Loucy (cell line): ENCODE measurements at regions not wholly inside any gene's neighbourhood (a gene's known extent, or its start where the extent isn't known, plus 50 kb on each side); places are given as distances from the start of the nearest gene placed in this dataset.
"Not testable (repeated sequence)": the region's sequence is repeated elsewhere in the genome, so short reads cannot be mapped to it uniquely, and the experiment has no call there.

Experiments
- H2AFZ ChIP-seq: fragments of 200-600 bp; sonication (generic); 2 replicates; pipeline ENCODE4 v1.6.0; 2016; ENCODE audit warnings: antibody characterized with exemption, mild to moderate bottlenecking, low read length, moderate library complexity
- H3F3A ChIP-seq: fragments of 200-600 bp; 2 replicates; pipeline ENCODE4 v1.6.0; 2016; ENCODE audit warnings: antibody characterized with exemption, low read depth, mild to moderate bottlenecking
- H3K27me3 ChIP-seq: fragments of 200-600 bp; sonication (generic); 2 replicates; pipeline ENCODE4 v1.6.1; 2014; ENCODE audit warnings: low read length, mild to moderate bottlenecking; ENCODE audit not compliant: insufficient read depth, poor library complexity, severe bottlenecking
- H3K36me3 ChIP-seq: fragments of 200-600 bp; sonication (generic); 2 replicates; pipeline ENCODE4 v1.6.1; 2016; ENCODE audit warnings: low read length; ENCODE audit not compliant: insufficient read depth
- H3K4me1 ChIP-seq: fragments of 200-600 bp; sonication (generic); 2 replicates; pipeline ENCODE4 v1.5.1; 2014; ENCODE audit warnings: low read length, mild to moderate bottlenecking; ENCODE audit not compliant: insufficient read depth, poor library complexity, severe bottlenecking
- H3K4me2 ChIP-seq: fragments of 200-600 bp; sonication (generic); 2 replicates; pipeline ENCODE4 v1.6.0; 2014; ENCODE audit warnings: antibody characterized with exemption, low read length, low read depth, mild to moderate bottlenecking; ENCODE audit not compliant: poor library complexity, severe bottlenecking
- H3K4me3 ChIP-seq: fragments of 200-600 bp; sonication (generic); 2 replicates; pipeline ENCODE4 v1.5.1; 2014; ENCODE audit warnings: low read length, mild to moderate bottlenecking, mixed read lengths; ENCODE audit not compliant: poor library complexity, severe bottlenecking
- H3K79me2 ChIP-seq: fragments of 200-600 bp; sonication (generic); 2 replicates; pipeline ENCODE4 v1.6.1; 2014; ENCODE audit warnings: low read length; ENCODE audit not compliant: insufficient read depth
- H3K9ac ChIP-seq: fragments of 200-600 bp; sonication (generic); 2 replicates; pipeline ENCODE4 v1.6.0; 2014; ENCODE audit warnings: mild to moderate bottlenecking, low read depth, low read length, moderate library complexity; ENCODE audit not compliant: poor library complexity, severe bottlenecking
- H3K9me2 ChIP-seq: fragments of 200-600 bp; sonication (generic); replicated peaks from 2 replicates; pipeline ENCODE4 v1.6.1; 2016; ENCODE audit warnings: low read depth, low read length, mixed read lengths
- H3K9me3 ChIP-seq: fragments of 200-600 bp; sonication (generic); 2 replicates; pipeline ENCODE4 v1.6.1; 2014; ENCODE audit warnings: mild to moderate bottlenecking, antibody characterized with exemption, low read length, low read depth; ENCODE audit not compliant: insufficient read depth
- H4K20me1 ChIP-seq: fragments of 200-600 bp; sonication (generic); 2 replicates; pipeline ENCODE4 v1.6.0; 2014; ENCODE audit warnings: antibody characterized with exemption, low read length, mild to moderate bottlenecking; ENCODE audit not compliant: insufficient read depth, poor library complexity, severe bottlenecking
- EZH2phosphoT487 ChIP-seq: fragments of 200-600 bp; IDR thresholded peaks from 2 replicates; pipeline ENCODE4 v1.6.1; 2018; ENCODE audit warnings: antibody characterized with exemption, mild to moderate bottlenecking, moderate library complexity, borderline replicate concordance
- TF ChIP-seq, protein P1 (sequence below): fragments of 200-600 bp; sonication (generic); conservative IDR thresholded peaks from 2 replicates; pipeline ENCODE4 v1.5.1; 2014; ENCODE audit warnings: mild to moderate bottlenecking, antibody characterized with exemption, low read length

DNA sequence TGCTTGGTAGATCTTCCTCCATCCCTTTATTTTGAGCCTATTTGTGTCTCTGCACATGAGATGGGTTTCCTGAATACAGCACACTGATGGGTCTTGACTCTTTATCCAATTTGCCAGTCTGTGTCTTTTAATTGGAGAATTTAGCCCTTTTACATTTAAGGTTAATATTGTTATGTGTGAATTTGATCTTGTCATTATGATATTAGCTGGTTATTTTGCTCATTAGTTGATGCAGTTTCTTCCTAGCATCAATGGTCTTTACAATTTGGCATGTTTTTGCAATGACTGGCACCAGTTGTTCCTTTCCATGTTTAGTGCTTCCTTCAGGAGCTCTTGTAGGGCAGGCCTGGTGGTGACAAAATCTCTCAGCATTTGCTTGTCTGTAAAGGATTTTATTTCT is 72.4 kb downstream of the HNRNPD start:
- H3F3A ChIP-seq, H3K36me3 ChIP-seq, H3K4me3 ChIP-seq, H3K4me1 ChIP-seq, H3K9me3 ChIP-seq, H3K9ac ChIP-seq, H3K4me2 ChIP-seq, H2AFZ ChIP-seq, H4K20me1 ChIP-seq, H3K27me3 ChIP-seq, H3K9me2 ChIP-seq, H3K79me2 ChIP-seq: not testable (repeated sequence)

DNA sequence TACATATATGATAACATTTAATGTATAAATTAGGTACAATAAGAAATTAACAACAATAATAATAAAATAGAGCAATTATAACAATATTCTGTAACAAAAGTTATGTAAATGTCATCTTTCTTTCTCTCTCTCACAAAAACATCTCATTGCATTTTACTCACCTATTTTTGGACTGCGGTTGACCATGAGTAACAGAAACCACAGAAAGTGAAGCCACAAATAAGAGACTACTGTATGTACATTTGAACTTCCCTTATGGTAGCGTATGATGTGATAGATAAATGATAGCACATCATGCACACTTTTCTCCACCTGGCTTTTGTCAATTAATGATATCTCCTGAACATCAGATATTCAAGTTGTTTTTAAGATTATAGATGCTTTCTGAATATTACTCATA is 80.5 kb downstream of the HNRNPD start:
- TF ChIP-seq, protein P1, sequence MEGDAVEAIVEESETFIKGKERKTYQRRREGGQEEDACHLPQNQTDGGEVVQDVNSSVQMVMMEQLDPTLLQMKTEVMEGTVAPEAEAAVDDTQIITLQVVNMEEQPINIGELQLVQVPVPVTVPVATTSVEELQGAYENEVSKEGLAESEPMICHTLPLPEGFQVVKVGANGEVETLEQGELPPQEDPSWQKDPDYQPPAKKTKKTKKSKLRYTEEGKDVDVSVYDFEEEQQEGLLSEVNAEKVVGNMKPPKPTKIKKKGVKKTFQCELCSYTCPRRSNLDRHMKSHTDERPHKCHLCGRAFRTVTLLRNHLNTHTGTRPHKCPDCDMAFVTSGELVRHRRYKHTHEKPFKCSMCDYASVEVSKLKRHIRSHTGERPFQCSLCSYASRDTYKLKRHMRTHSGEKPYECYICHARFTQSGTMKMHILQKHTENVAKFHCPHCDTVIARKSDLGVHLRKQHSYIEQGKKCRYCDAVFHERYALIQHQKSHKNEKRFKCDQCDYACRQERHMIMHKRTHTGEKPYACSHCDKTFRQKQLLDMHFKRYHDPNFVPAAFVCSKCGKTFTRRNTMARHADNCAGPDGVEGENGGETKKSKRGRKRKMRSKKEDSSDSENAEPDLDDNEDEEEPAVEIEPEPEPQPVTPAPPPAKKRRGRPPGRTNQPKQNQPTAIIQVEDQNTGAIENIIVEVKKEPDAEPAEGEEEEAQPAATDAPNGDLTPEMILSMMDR = no peak
- TF ChIP-seq EZH2phosphoT487 = no peak
- Histone ChIP-seq H3K9me3 (no peaks in the 10 kb centered on the region), H3K9ac (peak overlapping the region; percentile 1), H3K27me3 (no peaks in the 10 kb centered on the region), H3K4me1 (peaks cover 35% of the 10 kb centered on the region), H3K36me3 (no peaks in the 10 kb centered on the region), H3K4me3 (peak overlapping the region; percentile 52), H3K4me2 (peak overlapping the region; percentile 62), H3F3A (peaks cover 6% of the 10 kb centered on the region; the same call in 1 of the 2 replicates), H2AFZ (no peak overlapping the region), H3K79me2 (no peaks in the 10 kb centered on the region), H4K20me1 (no peaks in the 10 kb centered on the region), H3K9me2 (no peaks in the 10 kb centered on the region)

DNA sequence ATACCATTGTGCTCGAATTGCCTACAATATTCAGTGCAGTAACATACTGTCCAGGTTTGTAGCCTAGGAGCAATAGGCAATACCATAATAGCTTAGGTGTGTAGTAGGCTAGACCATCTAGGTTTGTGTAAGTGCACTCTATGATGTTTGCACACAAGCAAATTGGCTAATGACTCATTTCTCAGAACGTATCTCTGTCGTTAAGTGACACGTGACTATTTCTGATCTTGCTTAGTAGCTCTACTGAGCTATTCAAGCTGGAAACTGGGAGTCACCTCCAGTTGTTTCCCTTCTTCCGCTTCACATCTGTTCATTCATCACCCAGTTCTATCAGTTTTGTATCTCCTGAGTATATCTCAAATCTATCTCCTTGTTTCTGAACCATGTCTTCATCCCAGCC is 86.1 kb downstream of the HNRNPD start:
- H3K4me3 ChIP-seq = no peak overlapping the region
- H3K9ac ChIP-seq = no peak overlapping the region
- no peak for TF ChIP-seq EZH2phosphoT487
- TF ChIP-seq, protein P1 = no peak
- H3K36me3 ChIP-seq = no peaks in the 10 kb centered on the region
- H2AFZ ChIP-seq = peak overlapping the region; percentile 54; the same call in 1 of the 2 replicates
- no peaks in the 10 kb centered on the region for H3K27me3 ChIP-seq
- no peaks in the 10 kb centered on the region for H3F3A ChIP-seq
- no peaks in the 10 kb centered on the region for H3K9me3 ChIP-seq
- H4K20me1 ChIP-seq = no peaks in the 10 kb centered on the region
- H3K4me2 ChIP-seq = no peak overlapping the region
- peaks cover 41% of the 10 kb centered on the region for H3K4me1 ChIP-seq
- no peaks in the 10 kb centered on the region for H3K9me2 ChIP-seq
- no peaks in the 10 kb centered on the region for H3K79me2 ChIP-seq
